ENCODE measurements at regions not wholly inside any gene's neighbourhood (a gene's known extent, or its start where the extent isn't known, plus 50 kb on each side); places are given as distances from the start of the nearest gene placed in this dataset.
"Not testable (repeated sequence)": the region's sequence is repeated elsewhere in the genome, so short reads cannot be mapped to it uniquely, and the experiment has no call there.

GRCh38 chr5:71401564-71401963 is 53.9 kb upstream of the BDP1 start:
- not testable (repeated sequence) for H3K9me3 ChIP-seq (ENCODE audit: control insufficient read depth, insufficient read depth, low read length); H3K27me3 ChIP-seq (ENCODE audit: control insufficient read depth, insufficient read depth, low read length); H3K4me3 ChIP-seq (ENCODE audit: low read depth, low read length); H3K27ac ChIP-seq (ENCODE audit: low read depth, low read length); H3K9ac ChIP-seq (ENCODE audit: low read depth, low read length); H3K36me3 ChIP-seq (ENCODE audit: control insufficient read depth, insufficient read depth, low read length)
- H3K4me1 ChIP-seq (ENCODE audit: control insufficient read depth, insufficient read depth, low read length), result peaks cover 12% of the 10 kb centered on the region; the same call in 1 of the 2 replicates

GRCh38 chr5:71404441-71404840 is 51.0 kb upstream of the BDP1 start:
- not testable (repeated sequence) for H3K9ac ChIP-seq (ENCODE audit: low read depth, low read length); H3K36me3 ChIP-seq (ENCODE audit: control insufficient read depth, insufficient read depth, low read length); H3K27me3 ChIP-seq (ENCODE audit: control insufficient read depth, insufficient read depth, low read length)

GRCh38 chr5:71404936-71405335 is 50.5 kb upstream of the BDP1 start:
- not testable (repeated sequence) for H3K36me3 ChIP-seq (ENCODE audit: control insufficient read depth, insufficient read depth, low read length); H3K27ac ChIP-seq (ENCODE audit: low read depth, low read length); H3K27me3 ChIP-seq (ENCODE audit: control insufficient read depth, insufficient read depth, low read length); H3K9ac ChIP-seq (ENCODE audit: low read depth, low read length); H3K4me3 ChIP-seq (ENCODE audit: low read depth, low read length); H3K9me3 ChIP-seq (ENCODE audit: control insufficient read depth, insufficient read depth, low read length); H3K4me1 ChIP-seq (ENCODE audit: control insufficient read depth, insufficient read depth, low read length)

More at GRCh38 chr5:71404441-71404840, 51.0 kb upstream of the BDP1 start:
- H3K4me1 ChIP-seq (ENCODE audit: control insufficient read depth, insufficient read depth, low read length); H3K27ac ChIP-seq (ENCODE audit: low read depth, low read length); H3K9me3 ChIP-seq (ENCODE audit: control insufficient read depth, insufficient read depth, low read length); H3K4me3 ChIP-seq (ENCODE audit: low read depth, low read length): not testable (repeated sequence)

All from HUES48 (cell line).